ENCODE measurements at regions not wholly inside any gene's neighbourhood (a gene's known extent, or its start where the extent isn't known, plus 50 kb on each side); places are given as distances from the start of the nearest gene placed in this dataset.
"Not testable (repeated sequence)": the region's sequence is repeated elsewhere in the genome, so short reads cannot be mapped to it uniquely, and the experiment has no call there.

- intact Hi-C loops (cut with DNase I): no loop called here
- ATAC-seq (ENCODE audit: poor library complexity) (no peak), DNase-seq (no peak)
These were observed 328.5 kb upstream of the SOX2 start for GRCh38 chr3:181383201-181383600.

DNA sequence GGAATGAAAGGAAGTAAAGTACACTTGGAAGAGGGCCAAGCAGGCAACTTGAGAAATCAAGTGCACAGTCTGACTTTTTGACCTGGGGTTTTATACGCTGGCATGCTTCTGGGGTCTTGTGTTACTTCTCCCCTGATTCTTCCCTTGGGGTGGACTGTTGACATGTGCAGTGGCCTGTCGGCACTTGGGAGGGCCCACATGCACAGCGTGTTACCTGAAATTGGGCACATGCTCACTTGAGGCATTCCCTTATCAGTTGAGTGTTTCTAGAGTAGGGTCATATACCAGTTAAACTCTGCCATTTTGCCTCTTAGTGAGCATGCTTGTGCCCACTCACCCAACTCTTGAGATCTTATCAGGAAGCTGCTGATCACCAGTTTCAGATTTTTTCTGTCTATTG is 329.1 kb upstream of the SOX2 start:
- no peak for ATAC-seq (ENCODE audit: poor library complexity)
- intact Hi-C loops (cut with DNase I): no loop called here
- DNase-seq: no peak

GRCh38 chr3:181379278-181379677 is 332.4 kb upstream of the SOX2 start:
- no peak for ATAC-seq (ENCODE audit: poor library complexity)
- intact Hi-C loops (cut with DNase I): no loop called here

DNA sequence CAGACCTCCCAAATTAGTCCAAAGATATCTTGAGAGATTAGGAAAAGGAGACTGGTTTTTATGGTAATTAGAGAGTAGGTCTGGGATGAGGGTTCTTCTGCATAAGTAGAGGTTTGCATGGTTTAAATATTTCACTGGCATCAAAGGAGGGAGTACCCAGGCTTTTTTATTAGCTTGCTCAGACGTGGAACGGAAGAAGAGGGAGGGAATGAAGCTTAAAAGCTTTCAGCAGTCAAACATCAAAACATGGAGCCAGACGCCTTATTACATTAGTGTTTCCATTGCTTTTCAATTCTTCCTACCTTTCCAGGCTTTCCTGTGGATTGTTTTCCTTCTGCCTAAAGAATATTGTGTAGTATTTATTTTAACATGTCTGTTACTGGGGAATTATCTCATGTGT is 342.1 kb upstream of the SOX2 start:
- intact Hi-C loops (cut with DNase I): no loop called here
- ATAC-seq (ENCODE audit: poor library complexity): no peak
- DNase-seq: no peak

More at GRCh38 chr3:181379278-181379677, 332.4 kb upstream of the SOX2 start:
- DNase-seq: no peak

DNA sequence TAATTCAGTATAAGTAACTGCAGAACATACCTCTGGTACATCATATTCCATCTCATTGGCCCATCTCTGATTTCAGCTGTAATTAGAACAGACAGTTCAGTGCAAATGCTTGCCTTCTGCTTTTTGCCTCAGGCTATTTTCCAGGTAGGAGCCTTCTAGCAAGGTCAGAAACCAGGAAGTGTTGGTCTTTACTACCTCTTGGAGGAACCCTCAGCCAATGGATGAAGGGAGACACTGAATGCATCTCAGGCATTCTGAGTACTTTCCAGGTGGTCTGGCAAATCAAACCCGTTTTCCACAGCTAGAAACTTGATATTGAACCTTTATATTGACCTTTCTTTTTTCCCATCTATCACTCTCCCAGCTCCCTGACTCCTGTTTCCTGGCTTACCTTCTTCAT is 348.5 kb upstream of the SOX2 start:
- DNase-seq (no peak), ATAC-seq (ENCODE audit: poor library complexity) (no peak)
- intact Hi-C loops (cut with DNase I): no loop called here

DNA sequence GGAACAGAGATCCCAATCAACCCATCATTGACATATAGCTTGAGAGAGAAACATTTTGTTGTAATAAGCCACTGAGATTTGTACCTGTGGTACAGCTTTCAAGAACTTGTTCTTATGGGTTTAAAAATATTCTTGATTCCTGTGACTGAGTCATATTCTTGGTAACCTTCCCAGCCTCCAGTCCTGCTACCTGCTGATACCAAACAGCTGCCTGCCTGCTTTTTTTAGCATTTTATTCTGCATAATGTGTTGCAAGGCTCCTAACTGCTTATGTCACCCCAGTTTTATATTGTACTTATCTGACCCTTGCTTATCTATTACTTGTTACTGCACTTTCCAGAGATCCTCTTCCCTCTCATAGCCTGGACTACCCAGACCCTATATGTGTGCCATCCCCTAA is 349.3 kb upstream of the SOX2 start:
- intact Hi-C loops (cut with DNase I): no loop called here
- no peak for DNase-seq
- peak; percentile 91 for ATAC-seq (ENCODE audit: poor library complexity)

DNA sequence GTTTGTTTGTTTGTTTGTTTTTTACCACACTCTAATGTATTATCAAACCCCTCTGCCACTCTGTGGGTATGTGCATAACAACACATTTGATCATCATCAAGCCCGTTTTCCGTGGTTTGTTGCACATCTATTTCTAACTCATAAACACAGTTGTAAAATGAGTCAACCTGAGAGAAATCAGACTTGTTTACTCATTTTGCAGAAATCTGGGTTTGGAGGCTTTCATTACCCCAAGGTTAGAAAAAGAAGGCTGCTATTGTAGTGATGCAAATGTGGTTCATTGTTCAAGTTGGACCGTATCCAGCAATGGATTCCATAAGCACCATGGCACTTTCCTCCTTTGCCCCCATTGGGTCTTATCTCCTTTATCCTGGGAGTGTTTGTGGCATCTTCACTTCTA is 353.2 kb upstream of the SOX2 start:
- no peak for ATAC-seq (ENCODE audit: poor library complexity)
- intact Hi-C loops (cut with DNase I): no loop called here

GRCh38 chr3:181358060-181358459 is 353.7 kb upstream of the SOX2 start:
- no peak for DNase-seq
- ATAC-seq (ENCODE audit: poor library complexity): peak; percentile 80
- intact Hi-C loops (cut with DNase I): no loop called here

More for the DNA sequence above, 353.2 kb upstream of the SOX2 start:
- DNase-seq: no peak

- ATAC-seq (ENCODE audit: poor library complexity) (no peak), DNase-seq (no peak)
- intact Hi-C loops (cut with DNase I): no loop called here
These were observed 357.6 kb upstream of the SOX2 start for GRCh38 chr3:181354140-181354539.

DNA sequence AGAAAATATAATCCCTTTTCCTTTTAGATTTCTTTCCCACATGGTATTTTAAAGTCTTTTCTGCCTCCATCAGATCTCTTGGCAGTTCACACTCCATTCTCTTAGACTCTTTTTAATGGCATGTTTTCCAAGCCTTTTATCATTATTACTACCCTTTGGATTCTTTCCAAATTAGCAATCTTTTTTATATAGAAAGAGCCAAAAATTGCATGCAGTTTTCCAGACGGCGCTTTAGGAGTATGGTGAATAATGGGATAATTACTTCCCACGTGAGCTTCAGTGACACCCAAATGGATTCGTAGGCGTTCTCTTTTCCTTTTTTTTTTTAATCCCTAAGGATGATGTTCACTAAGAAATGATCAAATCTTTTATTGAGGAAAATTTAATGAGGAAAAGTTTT is 354.8 kb upstream of the DNAJC19 start:
- DNase-seq: no peak
- ATAC-seq (ENCODE audit: poor library complexity): no peak
- intact Hi-C loops (cut with DNase I): no loop called here

DNA sequence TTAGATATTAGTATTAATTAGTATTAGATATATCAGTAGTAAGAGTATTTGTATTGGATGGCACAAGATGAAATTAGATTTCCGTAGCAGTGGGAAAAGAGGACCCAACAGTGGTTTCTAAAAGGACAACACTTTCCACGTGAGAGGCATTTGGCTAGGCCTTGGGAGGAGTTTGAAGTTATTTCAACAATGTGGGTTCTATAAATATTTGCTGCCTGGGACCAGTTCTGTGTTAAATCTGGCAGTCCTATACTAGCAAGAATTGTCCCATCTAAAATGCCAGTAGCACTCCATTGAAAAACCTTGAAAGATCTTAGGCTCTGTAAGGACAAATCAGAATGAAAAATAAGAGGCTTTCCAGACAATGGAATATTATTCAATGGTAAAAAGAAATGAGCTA is 347.1 kb upstream of the DNAJC19 start:
- intact Hi-C loops (cut with DNase I): no loop called here
- DNase-seq (no peak), ATAC-seq (ENCODE audit: poor library complexity) (peak; percentile 83)

DNA sequence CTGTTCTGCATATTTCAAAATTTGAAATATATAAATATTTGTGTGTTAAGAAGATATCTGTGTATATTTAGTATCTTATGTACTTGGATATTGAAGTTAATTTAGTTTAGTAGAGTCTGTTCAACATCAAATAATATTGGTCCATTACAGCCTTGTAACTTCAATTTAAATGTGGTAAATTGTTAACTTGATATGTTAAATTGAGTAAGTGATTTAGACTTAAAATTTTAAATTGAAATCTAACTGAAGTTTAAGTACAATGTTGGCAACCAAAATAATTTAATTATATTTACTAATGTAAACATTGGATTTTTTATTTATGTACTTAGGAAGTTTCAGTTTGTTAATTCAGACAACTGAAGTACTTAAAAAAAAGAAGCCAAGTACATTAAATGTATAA is 343.9 kb upstream of the DNAJC19 start:
- no peak for DNase-seq
- intact Hi-C loops (cut with DNase I): no loop called here
- ATAC-seq (ENCODE audit: poor library complexity): no peak

GRCh38 chr3:181330821-181331563 is 341.5 kb upstream of the DNAJC19 start:
- intact Hi-C loops (cut with DNase I): no loop called here
- no peak for ATAC-seq (ENCODE audit: poor library complexity)
- no peak for DNase-seq

DNA sequence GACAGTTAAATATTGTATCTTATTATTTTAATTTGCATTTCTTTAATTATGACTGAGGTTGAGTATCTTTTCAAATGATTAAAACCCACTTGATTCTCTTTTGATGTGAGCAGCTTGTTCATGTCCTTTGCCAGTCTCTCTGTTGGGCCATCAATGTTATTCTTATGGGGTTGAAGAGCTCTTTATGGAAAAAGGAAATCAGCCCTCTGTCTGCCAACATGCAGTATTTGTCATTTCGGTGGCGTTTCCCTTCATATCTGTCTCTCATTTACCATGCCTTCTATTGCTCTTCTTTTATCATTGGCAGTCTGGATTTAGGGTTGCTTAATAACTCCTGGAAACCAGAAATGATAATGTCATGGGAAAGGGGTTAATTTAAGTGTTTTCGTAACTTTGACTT is 340.7 kb upstream of the DNAJC19 start:
- intact Hi-C loops (cut with DNase I): no loop called here
- ATAC-seq (ENCODE audit: poor library complexity) (no peak), DNase-seq (no peak)

DNA sequence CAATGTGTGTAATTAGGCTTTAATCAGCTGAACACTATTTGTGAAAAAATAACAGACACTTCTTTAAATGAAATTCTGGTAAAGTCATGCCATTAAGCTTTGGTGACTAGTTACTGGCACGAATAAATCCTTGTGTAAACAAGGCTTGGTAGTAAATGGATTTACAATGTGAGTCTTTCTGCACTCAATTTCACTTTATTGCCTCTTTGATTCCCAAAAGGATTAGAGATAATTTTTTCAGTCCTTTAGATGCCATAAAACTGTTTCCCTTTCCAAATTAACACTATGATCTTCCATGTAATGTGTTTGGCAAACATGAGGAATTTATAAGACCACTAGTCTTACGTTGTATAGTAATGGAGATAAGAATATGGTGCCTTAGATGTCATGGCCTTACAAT is 339.5 kb upstream of the DNAJC19 start:
- no peak for DNase-seq
- intact Hi-C loops (cut with DNase I): loop anchor here (5.0 kb wide), 1 partner anchor 373 kb away; no protein-coding TSS in a partner anchor
- ATAC-seq (ENCODE audit: poor library complexity): no peak

GRCh38 chr3:181328346-181328745 is 338.8 kb upstream of the DNAJC19 start:
- intact Hi-C loops (cut with DNase I): loop anchor here (5.0 kb wide), 1 partner anchor 374 kb away; no protein-coding TSS in a partner anchor
- ATAC-seq (ENCODE audit: poor library complexity) (no peak), DNase-seq (no peak)

- DNase-seq (no peak), ATAC-seq (ENCODE audit: poor library complexity) (no peak)
- intact Hi-C loops (cut with DNase I): loop anchor here (5.0 kb wide), 1 partner anchor 375 kb away; no protein-coding TSS in a partner anchor
These were observed 337.8 kb upstream of the DNAJC19 start for GRCh38 chr3:181327349-181327748.

DNA sequence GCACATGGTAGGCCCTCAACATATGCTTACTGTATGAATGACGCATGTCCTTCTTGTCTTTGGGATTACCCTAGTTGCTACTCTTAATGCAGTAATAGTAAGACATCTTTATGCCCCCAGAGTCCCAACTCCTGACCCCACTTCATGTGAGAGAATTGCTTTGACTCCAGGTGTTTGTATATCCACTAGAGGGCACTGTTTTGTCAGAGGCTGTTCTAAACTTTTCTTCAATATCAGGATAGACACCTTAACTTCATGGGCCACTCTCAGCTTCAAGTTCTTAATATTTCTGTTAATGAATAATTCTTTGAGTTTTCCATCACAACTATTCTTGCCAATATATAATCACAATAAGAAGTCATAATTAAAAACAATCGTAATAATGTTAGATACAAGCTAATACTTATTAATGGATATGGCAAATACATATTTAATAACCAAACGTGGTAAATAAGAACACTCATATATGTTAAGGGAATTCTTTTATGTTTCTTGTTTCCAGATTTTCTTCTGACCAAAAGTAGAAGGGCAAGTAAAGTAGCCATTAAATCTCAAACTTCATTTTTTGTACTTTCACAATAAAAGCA is 337.2 kb upstream of the DNAJC19 start:
- ATAC-seq (ENCODE audit: poor library complexity): peak; percentile 69

DNA sequence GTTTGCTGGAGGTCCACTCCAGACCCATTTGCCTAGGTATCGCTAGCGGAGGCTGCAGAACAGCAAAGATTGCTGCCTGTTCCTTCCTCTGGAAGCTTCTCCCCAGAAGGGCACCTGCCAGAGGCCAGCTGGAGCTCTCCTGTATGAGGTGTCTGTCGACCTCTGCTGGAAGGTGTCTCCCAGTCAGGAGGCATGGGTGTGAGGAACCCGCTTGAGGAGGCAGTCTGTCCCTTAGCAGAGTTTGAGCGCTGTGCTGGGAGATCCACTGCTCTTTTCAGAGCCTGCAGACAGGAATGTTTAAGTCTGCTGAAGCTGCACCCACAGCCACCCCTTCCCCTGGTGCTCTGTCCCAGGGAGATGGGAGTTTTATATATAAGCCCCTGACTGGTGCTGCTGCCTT is 335.0 kb upstream of the DNAJC19 start:
- ATAC-seq (ENCODE audit: poor library complexity); DNase-seq; intact Hi-C loops (cut with DNase I): not testable (repeated sequence)

More for the DNA sequence above, 337.2 kb upstream of the DNAJC19 start:
- intact Hi-C loops (cut with DNase I): loop anchor here (5.0 kb wide), 1 partner anchor 376 kb away; no protein-coding TSS in a partner anchor
- DNase-seq: no peak

DNA sequence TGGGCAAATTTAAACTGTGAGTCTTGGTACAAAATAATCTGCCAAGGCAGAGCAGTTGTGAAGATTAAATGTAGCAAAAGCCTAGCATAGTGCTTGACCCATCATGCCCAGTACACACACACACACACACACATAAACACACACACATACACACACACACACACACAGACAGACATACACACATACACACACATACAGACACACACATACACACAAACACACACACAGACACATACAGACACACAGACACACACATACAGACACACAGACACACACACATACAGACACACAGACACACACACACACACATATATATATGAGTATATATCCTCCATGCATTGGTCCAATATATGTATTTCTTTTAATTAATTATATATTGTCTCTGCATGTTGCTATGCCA is 328.8 kb upstream of the DNAJC19 start:
- DNase-seq: no peak
- no peak for ATAC-seq (ENCODE audit: poor library complexity)

More for the DNA sequence above, 328.8 kb upstream of the DNAJC19 start:
- intact Hi-C loops (cut with DNase I): no loop called here
